ENCODE measurements at regions not wholly inside any gene's neighbourhood (a gene's known extent, or its start where the extent isn't known, plus 50 kb on each side); places are given as distances from the start of the nearest gene placed in this dataset.

GRCh38 chr11:45369313-45369712, 83.2 kb upstream of the SYT13 start:
- Histone ChIP-seq H3K9me3 (no peaks in the 10 kb centered on the region), H3K27me3 (no peaks in the 10 kb centered on the region), H3K27ac (no peak overlapping the region), H3K4me1 (peaks cover 7% of the 10 kb centered on the region), H3K36me3 (ENCODE audit: low read depth, missing control alignments) (no peaks in the 10 kb centered on the region), H3K4me3 (no peak overlapping the region)
- intact Hi-C loops (cut with DNase I; ENCODE audit: low total_unique reads): no loop called here
- TF ChIP-seq CTCF (IDR thresholded peaks at IDR 0.05): no peak
- TF ChIP-seq POLR2A (IDR thresholded peaks at IDR 0.05): no peak
- WGBS, 2 donors: 60 to 65% methylated on average over 5 to 8 of the region's 8 CpGs
- no peak for DNase-seq

- Histone ChIP-seq H3K27ac (no peak overlapping the region), H3K4me1 (peaks cover 7% of the 10 kb centered on the region), H3K9me3 (no peaks in the 10 kb centered on the region), H3K36me3 (ENCODE audit: low read depth, missing control alignments) (no peaks in the 10 kb centered on the region), H3K27me3 (no peaks in the 10 kb centered on the region), H3K4me3 (no peak overlapping the region)
- intact Hi-C loops (cut with DNase I; ENCODE audit: low total_unique reads): no loop called here
- 87 to 96% methylated on average over 5 of the region's 5 CpGs for WGBS, 2 donors
- TF ChIP-seq POLR2A (IDR thresholded peaks at IDR 0.05) (no peak), CTCF (IDR thresholded peaks at IDR 0.05) (no peak)
- DNase-seq: no peak
Measured at GRCh38 chr11:45368697-45369096, 82.6 kb upstream of the SYT13 start.

GRCh38 chr11:45366619-45367190, 80.6 kb upstream of the SYT13 start:
- H3K4me3 ChIP-seq: no peak overlapping the region
- WGBS, 2 donors: 74 to 77% methylated on average over 7 of the region's 7 CpGs
- TF ChIP-seq CTCF (IDR thresholded peaks at IDR 0.05) (no peak), POLR2A (IDR thresholded peaks at IDR 0.05) (no peak)
- intact Hi-C loops (cut with DNase I; ENCODE audit: low total_unique reads): no loop called here
- H3K36me3 ChIP-seq (ENCODE audit: low read depth, missing control alignments): no peaks in the 10 kb centered on the region
- H3K9me3 ChIP-seq: no peaks in the 10 kb centered on the region
- DNase-seq: no peak
- peaks cover 7% of the 10 kb centered on the region for H3K4me1 ChIP-seq
- no peaks in the 10 kb centered on the region for H3K27me3 ChIP-seq
- no peak overlapping the region for H3K27ac ChIP-seq

- TF ChIP-seq POLR2A (IDR thresholded peaks at IDR 0.05) (no peak), CTCF (IDR thresholded peaks at IDR 0.05) (no peak)
- Histone ChIP-seq H3K36me3 (ENCODE audit: low read depth, missing control alignments) (no peaks in the 10 kb centered on the region), H3K4me1 (peaks cover 3% of the 10 kb centered on the region), H3K27me3 (no peaks in the 10 kb centered on the region), H3K9me3 (no peaks in the 10 kb centered on the region), H3K4me3 (no peak overlapping the region), H3K27ac (no peak overlapping the region)
- 69 to 71% methylated on average over 16 of the region's 16 CpGs for WGBS, 2 donors
- DNase-seq: no peak
- intact Hi-C loops (cut with DNase I; ENCODE audit: low total_unique reads): no loop called here
Measured at GRCh38 chr11:45365961-45366618, 79.9 kb upstream of the SYT13 start.

- Histone ChIP-seq H3K9me3 (no peaks in the 10 kb centered on the region), H3K36me3 (ENCODE audit: low read depth, missing control alignments) (no peaks in the 10 kb centered on the region), H3K4me1 (peaks cover 3% of the 10 kb centered on the region), H3K27me3 (no peaks in the 10 kb centered on the region), H3K4me3 (no peak overlapping the region), H3K27ac (no peak overlapping the region)
- no peak for DNase-seq
- intact Hi-C loops (cut with DNase I; ENCODE audit: low total_unique reads): no loop called here
- 36 to 45% methylated on average over 3 of the region's 3 CpGs for WGBS, 2 donors
- TF ChIP-seq POLR2A (IDR thresholded peaks at IDR 0.05) (no peak), CTCF (IDR thresholded peaks at IDR 0.05) (no peak)
Measured at GRCh38 chr11:45362636-45363035, 76.5 kb upstream of the SYT13 start.
